Dedifferentiated amniotic fluid mesenchymal stem cell (primary cell): ENCODE measurements at regions not wholly inside any gene's neighbourhood (a gene's known extent, or its start where the extent isn't known, plus 50 kb on each side); places are given as distances from the start of the nearest gene placed in this dataset.
A peak's percentile ranks its signal among the peaks of the same experiment; 100 is the strongest.
"Not testable (repeated sequence)": the region's sequence is repeated elsewhere in the genome, so short reads cannot be mapped to it uniquely, and the experiment has no call there.

Experiments
- DNase-seq: peaks from one replicate; pipeline ENCODE4 v3.0.0-alpha.2; 2016; ENCODE audit errors: extremely low spot score

DNA sequence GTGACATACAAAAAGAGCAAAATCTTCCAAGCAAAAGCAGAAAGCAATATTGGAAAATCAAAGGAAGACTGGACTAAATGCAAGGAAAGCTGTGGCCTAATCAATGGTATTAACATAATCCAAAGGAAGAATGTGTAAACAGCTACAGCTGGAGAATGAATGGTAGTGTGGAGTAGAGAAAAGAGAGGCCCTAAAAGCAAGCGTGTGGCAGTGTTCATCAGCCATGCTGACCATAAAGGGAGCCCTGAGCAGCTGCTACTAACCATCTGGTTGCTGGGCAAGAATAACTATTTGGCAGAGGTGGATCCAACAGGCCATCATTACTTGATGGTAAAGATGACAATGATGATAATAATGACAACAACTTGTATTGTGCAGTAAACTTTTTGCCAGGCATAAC is 148.5 kb upstream of the BEND6 start:
- DNase-seq = no peak

DNA sequence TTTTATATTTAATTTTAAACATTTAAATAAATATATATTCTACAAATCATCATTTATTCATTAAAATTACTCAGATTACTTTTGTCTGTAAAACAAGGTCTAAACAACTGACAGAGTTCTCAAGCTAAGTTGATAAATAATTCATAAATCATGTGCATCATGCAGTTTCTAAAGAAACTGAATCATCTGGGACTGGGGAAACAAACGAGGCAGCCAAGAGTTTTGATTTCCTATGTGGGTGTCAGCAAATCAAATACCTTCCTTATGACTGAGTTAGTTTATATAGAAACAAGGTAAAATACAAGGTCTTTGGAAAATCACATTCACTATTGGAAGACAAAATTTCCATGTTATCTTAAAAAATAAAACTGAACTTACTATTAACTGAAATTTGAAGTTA is 149.9 kb upstream of the BEND6 start:
- DNase-seq = peak; percentile 46

DNA sequence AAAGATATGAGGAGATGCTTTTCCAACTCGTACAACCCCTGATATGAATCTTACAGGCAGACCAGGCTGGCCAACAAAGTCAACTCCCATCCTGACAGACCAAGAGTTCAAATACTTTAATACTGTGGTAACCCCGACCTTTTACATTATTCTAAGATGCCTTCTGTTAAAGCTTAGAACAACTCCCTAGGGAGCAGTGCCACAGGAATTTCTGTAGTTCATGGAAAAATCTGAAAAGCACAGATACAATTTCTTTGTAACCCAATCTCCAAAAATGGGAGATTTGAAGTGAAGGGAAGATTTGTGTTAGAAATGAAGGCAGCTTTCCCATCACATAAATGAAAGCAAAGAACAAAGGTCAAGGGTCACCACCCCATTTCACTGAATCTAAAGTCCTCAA is 151.3 kb upstream of the BEND6 start:
- peak; percentile 81 for DNase-seq

GRCh38 chr6:56802584-56802983 is 152.3 kb upstream of the BEND6 start:
- DNase-seq = peak; percentile 48

DNA sequence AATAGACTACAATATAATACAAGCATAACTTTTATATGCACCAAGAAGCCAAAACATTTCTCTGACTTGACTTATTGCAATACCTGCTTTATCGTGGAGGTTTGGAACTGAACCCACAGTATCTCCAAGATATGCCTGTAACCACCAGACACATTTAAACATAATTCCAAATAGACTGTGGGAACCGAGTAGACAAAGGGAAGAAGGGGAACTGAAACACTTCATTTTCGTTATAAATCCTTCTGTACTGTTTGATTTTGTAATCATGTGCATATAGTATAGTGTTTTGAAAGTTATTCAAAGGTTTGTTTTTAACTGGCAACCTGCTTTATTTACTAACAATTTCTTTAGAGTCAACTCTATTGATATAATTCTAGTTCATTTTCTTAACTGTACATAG is 154.9 kb upstream of the BEND6 start:
- DNase-seq = no peak

- DNase-seq = no peak
Observed at GRCh38 chr6:56798163-56798562, 155.5 kb upstream of the DST start.

GRCh38 chr6:56796196-56796532 is 153.5 kb upstream of the DST start:
- no peak for DNase-seq

DNA sequence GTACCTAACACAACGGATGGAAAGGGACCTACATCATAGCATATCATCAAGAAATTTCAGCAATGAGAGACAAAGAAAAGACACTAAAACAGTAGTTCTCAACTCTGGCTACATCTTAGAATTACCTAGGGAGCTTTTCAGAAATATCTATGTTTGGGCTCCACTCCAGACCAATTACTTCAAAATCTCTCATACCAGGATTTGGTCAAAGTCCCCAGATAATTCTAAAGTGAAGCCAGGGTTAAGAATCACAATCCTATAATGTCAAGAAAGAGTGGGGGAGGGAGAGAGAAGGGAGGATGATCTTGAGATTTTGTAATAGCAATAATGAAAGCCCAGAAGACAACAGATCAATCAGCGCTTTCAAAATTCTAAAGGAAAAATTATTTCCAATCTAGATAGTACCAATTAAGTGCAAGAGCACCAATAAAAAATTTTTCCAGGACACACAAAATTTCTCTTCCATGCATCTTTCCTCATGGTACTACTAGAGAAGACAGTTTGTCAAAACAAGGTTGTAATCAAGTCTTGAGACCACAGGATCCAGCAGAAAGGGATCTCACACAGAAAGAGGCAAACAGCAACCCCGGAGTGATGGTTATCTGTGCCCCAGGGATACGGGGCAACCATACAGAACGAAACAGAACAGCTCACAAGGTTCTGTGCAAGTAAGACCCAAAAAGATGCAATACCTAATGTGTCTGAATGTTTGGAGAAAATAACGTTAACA is 152.9 kb upstream of the DST start:
- no peak for DNase-seq

GRCh38 chr6:56794421-56794820 is 151.7 kb upstream of the DST start:
- DNase-seq = no peak

DNA sequence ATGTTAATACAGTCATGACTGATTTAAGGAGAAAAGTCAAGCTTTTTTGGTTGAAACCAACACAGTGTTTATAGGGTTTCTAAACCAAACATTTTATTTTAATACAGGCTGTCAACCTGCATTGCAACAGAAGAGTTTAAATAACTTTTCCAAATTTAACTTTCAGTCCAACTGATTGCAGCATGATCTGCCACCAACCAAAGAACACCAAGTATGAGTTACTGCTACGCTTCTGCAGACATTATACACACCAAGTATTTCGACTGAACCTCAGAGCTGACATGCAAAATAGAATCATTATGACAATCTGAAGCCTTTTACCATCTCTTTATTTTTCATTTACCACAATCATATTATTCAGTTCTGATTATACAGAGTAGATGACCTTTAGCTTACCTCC is 151.2 kb upstream of the DST start:
- DNase-seq = no peak

DNA sequence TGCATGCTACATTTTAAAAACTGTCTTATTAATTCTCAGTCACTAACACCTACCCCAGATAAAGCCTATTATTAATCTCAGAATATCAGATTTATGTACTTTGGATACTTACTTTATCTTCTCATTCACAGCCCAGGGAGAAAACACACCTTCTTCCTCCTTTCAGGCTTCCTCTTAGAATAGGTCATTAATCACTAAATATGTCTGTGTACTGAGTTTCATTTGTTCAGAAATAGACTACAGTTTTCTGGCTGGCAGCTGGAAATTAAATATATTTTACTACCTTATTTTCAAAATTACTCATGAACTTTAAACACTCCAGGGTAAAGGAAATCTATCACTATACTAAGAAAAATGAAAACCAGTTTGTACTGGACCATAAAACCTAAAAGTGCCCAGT is 147.7 kb upstream of the DST start:
- no peak for DNase-seq

DNA sequence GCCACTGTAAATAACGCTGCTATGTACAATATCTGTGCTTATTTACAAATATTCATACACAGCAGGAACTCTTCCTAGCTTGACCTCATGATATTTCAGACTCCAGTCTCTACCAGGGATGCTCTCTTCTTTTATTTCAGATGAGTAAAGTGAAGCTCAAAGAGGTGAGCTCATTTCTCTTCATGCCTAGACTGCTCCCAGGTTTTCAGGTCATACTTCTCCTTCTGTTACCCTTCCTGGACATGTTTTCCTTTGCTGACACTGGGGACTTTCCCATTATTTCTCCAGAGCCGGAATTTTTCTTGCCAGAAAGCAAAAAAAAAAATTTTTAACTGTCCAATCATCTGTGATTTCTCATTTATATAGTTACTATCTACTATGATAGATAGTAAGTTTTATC is 147.2 kb upstream of the DST start:
- DNase-seq = no peak

DNA sequence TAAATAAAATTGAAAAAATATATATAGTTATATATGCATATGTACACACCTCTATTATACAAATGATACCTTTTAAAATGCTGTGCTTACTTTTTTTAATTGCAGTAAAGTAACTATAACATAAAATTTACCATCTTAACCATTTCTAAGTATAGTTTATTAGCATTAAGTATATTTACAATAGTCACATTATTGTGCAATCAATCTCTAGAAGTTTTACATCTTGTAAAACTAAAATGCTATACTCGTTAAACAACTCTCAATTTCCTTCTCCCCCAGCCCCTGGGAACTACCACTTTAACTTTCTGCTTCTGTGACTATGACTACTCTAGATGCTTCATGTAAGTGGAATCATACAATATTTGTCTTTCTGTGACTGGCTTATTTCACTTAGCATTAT is 146.7 kb upstream of the DST start:
- DNase-seq = no peak

DNA sequence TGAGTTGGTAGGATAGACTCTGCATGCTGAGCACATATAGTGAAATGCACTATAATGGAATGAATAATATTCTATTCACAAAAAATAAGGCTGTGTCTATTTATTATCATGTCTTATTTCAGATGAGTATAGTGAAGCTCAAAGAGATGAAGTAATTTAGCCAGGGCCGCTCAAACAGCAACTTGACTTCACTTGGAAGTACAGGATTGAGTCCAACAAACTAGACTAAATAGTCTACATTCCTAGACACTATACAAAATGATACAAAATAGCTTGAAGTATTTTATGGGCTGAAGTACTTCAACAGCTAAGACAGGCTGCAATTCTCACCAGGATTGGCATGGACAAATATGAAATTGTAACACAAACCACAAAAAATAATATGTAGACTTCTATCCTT is 144.5 kb upstream of the DST start:
- no peak for DNase-seq

DNA sequence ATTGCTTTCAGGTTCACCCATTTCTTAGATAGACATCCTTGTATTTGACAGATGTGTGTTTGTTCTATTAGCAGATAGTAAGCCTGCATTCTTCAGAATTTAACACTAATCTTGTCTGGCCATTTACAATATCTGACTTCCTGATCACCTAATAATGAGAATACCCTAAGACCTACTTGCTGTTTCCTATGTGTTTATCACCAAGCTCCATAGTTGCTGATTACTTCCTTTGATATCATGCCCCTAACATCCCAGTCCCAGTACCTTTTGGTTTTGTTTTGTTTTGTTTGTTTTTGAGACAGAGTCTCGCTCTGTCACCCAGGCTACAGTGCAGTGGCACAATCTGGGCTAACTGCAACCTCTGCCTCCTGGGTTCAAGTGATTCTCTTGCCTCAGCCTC is 143.6 kb upstream of the DST start:
- no peak for DNase-seq

GRCh38 chr6:56785536-56785935 is 142.8 kb upstream of the DST start:
- DNase-seq = not testable (repeated sequence)

DNA sequence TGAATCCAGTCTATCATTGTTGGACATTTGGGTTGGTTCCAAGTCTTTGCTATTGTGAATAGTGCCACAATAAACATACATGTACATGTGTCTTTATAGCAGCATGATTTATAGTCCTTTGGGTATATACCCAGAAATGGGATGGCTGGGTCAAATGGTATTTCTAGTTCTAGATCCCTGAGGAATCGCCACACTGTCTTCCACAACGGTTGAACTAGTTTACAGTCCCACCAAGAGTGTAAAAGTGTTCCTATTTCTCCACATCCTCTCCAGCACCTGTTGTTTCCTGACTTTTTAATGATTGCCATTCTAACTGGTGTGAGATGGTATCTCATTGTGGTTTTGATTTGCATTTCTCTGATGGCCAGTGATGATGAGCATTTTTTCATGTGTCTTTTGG is 137.4 kb upstream of the DST start:
- not testable (repeated sequence) for DNase-seq

GRCh38 chr6:56778503-56778902 is 135.8 kb upstream of the DST start:
- not testable (repeated sequence) for DNase-seq

- no peak for DNase-seq
Observed at GRCh38 chr6:56775498-56776166, 132.9 kb upstream of the DST start.

DNA sequence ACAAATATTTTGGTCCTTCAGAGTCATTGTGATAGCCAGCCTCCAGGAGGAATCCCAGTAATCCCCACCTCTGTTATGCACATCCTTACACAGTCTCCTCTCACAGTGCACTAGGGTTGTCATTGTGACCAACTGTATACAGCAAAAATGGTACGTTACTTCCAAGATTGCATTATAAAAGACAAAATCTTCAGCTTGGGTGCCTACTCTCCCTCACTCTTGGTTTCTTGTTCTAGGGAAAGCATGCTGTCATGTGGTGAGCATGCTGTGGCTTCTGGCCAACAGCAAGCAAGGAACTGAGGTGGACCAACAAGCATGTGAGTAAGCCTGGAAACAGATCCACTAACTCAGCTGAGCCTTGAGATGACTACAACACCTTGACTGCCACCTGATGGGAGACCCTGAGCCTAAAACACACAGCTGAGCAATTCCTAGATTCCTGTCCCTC is 130.1 kb upstream of the DST start:
- peak; percentile 61 for DNase-seq

DNA sequence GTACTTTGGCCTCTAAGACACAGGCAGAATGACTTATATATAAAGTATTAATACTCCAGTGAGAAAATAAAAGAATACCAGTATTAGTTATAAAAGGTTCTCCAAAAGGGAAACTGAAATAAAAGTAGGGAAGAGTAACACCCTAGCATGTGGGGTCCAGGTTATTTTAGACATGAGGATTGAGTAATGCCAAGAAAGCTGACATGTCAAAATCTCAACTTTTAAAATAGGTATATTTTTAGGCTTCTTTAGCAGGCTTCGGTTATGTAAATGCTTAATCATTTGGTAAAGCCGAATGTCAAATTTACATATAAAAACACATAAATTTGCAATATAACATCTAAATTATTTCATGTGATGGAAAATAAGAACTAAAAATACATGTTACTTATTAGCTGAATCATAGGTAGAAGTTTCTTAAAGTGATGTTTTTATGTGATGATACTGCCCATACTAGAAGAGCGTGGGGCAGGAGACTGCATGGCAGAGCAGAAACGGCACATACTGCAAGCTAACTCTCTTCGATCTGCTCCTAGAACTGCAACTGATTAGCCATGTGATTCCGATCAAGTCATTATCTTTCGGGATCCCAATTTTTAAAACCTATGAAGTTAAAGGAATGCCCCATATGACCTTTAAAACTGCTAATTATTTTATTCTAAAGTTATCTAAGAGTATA is 129.4 kb upstream of the DST start:
- no peak for DNase-seq

GRCh38 chr6:56771189-56771588 is 128.5 kb upstream of the DST start:
- DNase-seq = no peak

GRCh38 chr6:56770011-56770520 is 127.4 kb upstream of the DST start:
- no peak for DNase-seq
